Right renal cortex interstitium (tissue), 3 donors: ENCODE measurements at regions not wholly inside any gene's neighbourhood (a gene's known extent, or its start where the extent isn't known, plus 50 kb on each side); places are given as distances from the start of the nearest gene placed in this dataset.

Experiments
- DNase-seq, 3 donors: peaks; one replicate each; pipeline ENCODE4 v3.0.0-alpha.2; 2013; ENCODE audit warnings: low read depth in 3 of 3, low spot score in 2 of 3

GRCh38 chr9:68644831-68645230, 60.2 kb upstream of the PIP5K1B start:
- DNase-seq: no peak

- DNase-seq: no peak
Measured at GRCh38 chr9:68648164-68648563, 56.9 kb upstream of the PIP5K1B start.

- no peak for DNase-seq
Measured at GRCh38 chr9:68648971-68649370, 56.1 kb upstream of the PIP5K1B start.

GRCh38 chr9:68651280-68651893, 53.7 kb upstream of the PIP5K1B start:
- no peak for DNase-seq

- DNase-seq: no peak
Measured at GRCh38 chr9:68653141-68653595, 51.9 kb upstream of the PIP5K1B start.

- no peak for DNase-seq
Measured at GRCh38 chr9:68654075-68654474, 51.0 kb upstream of the PIP5K1B start.
